ENCODE measurements at regions not wholly inside any gene's neighbourhood (a gene's known extent, or its start where the extent isn't known, plus 50 kb on each side); places are given as distances from the start of the nearest gene placed in this dataset.

DNA sequence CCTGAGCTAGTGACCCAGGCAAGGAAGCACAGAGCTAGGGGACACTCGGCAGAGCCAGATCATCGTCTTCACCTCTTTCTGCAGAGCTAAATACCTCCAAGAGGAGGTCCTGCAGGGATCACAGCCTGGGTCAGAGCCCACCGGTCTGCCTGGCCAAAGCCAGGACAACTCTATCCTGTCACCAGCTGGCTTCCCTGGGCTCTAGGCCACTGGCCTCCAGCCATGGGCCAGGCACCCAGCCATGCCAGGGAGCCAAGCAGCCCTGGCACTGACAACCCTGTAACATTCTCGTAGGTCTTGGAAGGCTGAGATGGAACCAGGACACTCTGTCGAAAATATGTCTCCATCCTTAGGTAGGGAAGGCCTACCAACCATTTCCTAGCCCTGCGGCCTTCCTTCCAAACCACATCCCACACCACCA lies 270.1 kb downstream of the BUD13 start:
- H3K4me1 ChIP-seq (ENCODE audit: insufficient read depth) = peaks cover 60% of the 10 kb centered on the region
- no peak overlapping the region for H3K27ac ChIP-seq (ENCODE audit: low read depth)
- DNase-seq (ENCODE audit: low spot score) = no peak
- no peaks in the 10 kb centered on the region for H3K36me3 Mint-ChIP-seq (ENCODE audit: low read depth)
- H2AFZ ChIP-seq = no peak overlapping the region
- H3K4me1 Mint-ChIP-seq = peaks cover 51% of the 10 kb centered on the region
- H3K9me3 Mint-ChIP-seq = no peaks in the 10 kb centered on the region
- H3K4me2 ChIP-seq = no peak overlapping the region
- peaks cover 11% of the 10 kb centered on the region for H3F3A ChIP-seq (replicated peaks; ENCODE audit: low read depth)
- no peak overlapping the region for H3K4me3 ChIP-seq
- no peaks in the 10 kb centered on the region for H4K20me1 ChIP-seq (replicated peaks; ENCODE audit: insufficient read depth)
- no peaks in the 10 kb centered on the region for H3K79me2 ChIP-seq (replicated peaks; ENCODE audit: insufficient read depth)
- peaks cover 24% of the 10 kb centered on the region for H3K27me3 Mint-ChIP-seq (ENCODE audit: insufficient read depth, low read depth, poor library complexity)
- 0 out of 2 replicates have a peak, but pooled peaks cover 7% of the 10 kb centered on the region for H3K9me2 ChIP-seq (ENCODE audit: insufficient read depth)
- no peak overlapping the region for H3K4me3 Mint-ChIP-seq
- H3K27ac Mint-ChIP-seq = no peak overlapping the region
- no peak for ATAC-seq
- TF ChIP-seq NANOG (IDR thresholded peaks at IDR 0.05; ENCODE audit: borderline replicate concordance) = no peak
- TF ChIP-seq POLR2AphosphoS5 (IDR thresholded peaks at IDR 0.05; ENCODE audit: low read depth) = no peak
- no peak for TF ChIP-seq EZH2phosphoT487 (IDR thresholded peaks at IDR 0.05; ENCODE audit: unreplicated experiment)
- TF ChIP-seq ZNF114 (CRISPR knock-in tag; IDR thresholded peaks at IDR 0.05) = no peak
- H3K27me3 ChIP-seq (ENCODE audit: insufficient read depth) = peaks cover 39% of the 10 kb centered on the region
- no peaks in the 10 kb centered on the region for H3K36me3 ChIP-seq (ENCODE audit: insufficient read depth)

GRCh38 chr11:116501728-116502127 lies 271.1 kb downstream of the BUD13 start:
- Histone ChIP-seq H3K27ac (ENCODE audit: low read depth) (no peak overlapping the region), H3F3A (replicated peaks; ENCODE audit: low read depth) (peaks cover 11% of the 10 kb centered on the region), H3K4me3 (peak overlapping the region; percentile 51), H3K4me2 (peak overlapping the region; percentile 80), H3K4me1 (ENCODE audit: insufficient read depth) (peaks cover 58% of the 10 kb centered on the region), H3K9me2 (ENCODE audit: insufficient read depth) (0 out of 2 replicates have a peak, but pooled peaks cover 7% of the 10 kb centered on the region), H3K27me3 (ENCODE audit: insufficient read depth) (peaks cover 39% of the 10 kb centered on the region), H4K20me1 (replicated peaks; ENCODE audit: insufficient read depth) (no peaks in the 10 kb centered on the region), H2AFZ (no peak overlapping the region), H3K36me3 (ENCODE audit: insufficient read depth) (no peaks in the 10 kb centered on the region), H3K79me2 (replicated peaks; ENCODE audit: insufficient read depth) (no peaks in the 10 kb centered on the region)
- DNase-seq (ENCODE audit: low spot score) (no peak), ATAC-seq (no peak)
- Mint-ChIP-seq H3K9me3 (no peaks in the 10 kb centered on the region), H3K4me1 (peaks cover 51% of the 10 kb centered on the region), H3K36me3 (ENCODE audit: low read depth) (no peaks in the 10 kb centered on the region), H3K27ac (no peak overlapping the region), H3K4me3 (peak overlapping the region; percentile 62; the same call in 2 of the 3 replicates), H3K27me3 (ENCODE audit: insufficient read depth, low read depth, poor library complexity) (peaks cover 22% of the 10 kb centered on the region)
- TF ChIP-seq ETS1 (IDR thresholded peaks at IDR 0.05) (no peak), POLR2AphosphoS5 (IDR thresholded peaks at IDR 0.05; ENCODE audit: low read depth) (no peak), EZH2phosphoT487 (IDR thresholded peaks at IDR 0.05; ENCODE audit: unreplicated experiment) (no peak), ZNF114 (CRISPR knock-in tag; IDR thresholded peaks at IDR 0.05) (no peak), CREB1 (CRISPR knock-in tag; IDR thresholded peaks at IDR 0.05; ENCODE audit: low read depth) (no peak), STAT1 (IDR thresholded peaks at IDR 0.05; ENCODE audit: unreplicated experiment) (no peak), EZH2 (IDR thresholded peaks at IDR 0.05; ENCODE audit: low read depth, unreplicated experiment) (no peak), NANOG (IDR thresholded peaks at IDR 0.05; ENCODE audit: borderline replicate concordance) (no peak)
- TF ChIP-seq, protein P1, sequence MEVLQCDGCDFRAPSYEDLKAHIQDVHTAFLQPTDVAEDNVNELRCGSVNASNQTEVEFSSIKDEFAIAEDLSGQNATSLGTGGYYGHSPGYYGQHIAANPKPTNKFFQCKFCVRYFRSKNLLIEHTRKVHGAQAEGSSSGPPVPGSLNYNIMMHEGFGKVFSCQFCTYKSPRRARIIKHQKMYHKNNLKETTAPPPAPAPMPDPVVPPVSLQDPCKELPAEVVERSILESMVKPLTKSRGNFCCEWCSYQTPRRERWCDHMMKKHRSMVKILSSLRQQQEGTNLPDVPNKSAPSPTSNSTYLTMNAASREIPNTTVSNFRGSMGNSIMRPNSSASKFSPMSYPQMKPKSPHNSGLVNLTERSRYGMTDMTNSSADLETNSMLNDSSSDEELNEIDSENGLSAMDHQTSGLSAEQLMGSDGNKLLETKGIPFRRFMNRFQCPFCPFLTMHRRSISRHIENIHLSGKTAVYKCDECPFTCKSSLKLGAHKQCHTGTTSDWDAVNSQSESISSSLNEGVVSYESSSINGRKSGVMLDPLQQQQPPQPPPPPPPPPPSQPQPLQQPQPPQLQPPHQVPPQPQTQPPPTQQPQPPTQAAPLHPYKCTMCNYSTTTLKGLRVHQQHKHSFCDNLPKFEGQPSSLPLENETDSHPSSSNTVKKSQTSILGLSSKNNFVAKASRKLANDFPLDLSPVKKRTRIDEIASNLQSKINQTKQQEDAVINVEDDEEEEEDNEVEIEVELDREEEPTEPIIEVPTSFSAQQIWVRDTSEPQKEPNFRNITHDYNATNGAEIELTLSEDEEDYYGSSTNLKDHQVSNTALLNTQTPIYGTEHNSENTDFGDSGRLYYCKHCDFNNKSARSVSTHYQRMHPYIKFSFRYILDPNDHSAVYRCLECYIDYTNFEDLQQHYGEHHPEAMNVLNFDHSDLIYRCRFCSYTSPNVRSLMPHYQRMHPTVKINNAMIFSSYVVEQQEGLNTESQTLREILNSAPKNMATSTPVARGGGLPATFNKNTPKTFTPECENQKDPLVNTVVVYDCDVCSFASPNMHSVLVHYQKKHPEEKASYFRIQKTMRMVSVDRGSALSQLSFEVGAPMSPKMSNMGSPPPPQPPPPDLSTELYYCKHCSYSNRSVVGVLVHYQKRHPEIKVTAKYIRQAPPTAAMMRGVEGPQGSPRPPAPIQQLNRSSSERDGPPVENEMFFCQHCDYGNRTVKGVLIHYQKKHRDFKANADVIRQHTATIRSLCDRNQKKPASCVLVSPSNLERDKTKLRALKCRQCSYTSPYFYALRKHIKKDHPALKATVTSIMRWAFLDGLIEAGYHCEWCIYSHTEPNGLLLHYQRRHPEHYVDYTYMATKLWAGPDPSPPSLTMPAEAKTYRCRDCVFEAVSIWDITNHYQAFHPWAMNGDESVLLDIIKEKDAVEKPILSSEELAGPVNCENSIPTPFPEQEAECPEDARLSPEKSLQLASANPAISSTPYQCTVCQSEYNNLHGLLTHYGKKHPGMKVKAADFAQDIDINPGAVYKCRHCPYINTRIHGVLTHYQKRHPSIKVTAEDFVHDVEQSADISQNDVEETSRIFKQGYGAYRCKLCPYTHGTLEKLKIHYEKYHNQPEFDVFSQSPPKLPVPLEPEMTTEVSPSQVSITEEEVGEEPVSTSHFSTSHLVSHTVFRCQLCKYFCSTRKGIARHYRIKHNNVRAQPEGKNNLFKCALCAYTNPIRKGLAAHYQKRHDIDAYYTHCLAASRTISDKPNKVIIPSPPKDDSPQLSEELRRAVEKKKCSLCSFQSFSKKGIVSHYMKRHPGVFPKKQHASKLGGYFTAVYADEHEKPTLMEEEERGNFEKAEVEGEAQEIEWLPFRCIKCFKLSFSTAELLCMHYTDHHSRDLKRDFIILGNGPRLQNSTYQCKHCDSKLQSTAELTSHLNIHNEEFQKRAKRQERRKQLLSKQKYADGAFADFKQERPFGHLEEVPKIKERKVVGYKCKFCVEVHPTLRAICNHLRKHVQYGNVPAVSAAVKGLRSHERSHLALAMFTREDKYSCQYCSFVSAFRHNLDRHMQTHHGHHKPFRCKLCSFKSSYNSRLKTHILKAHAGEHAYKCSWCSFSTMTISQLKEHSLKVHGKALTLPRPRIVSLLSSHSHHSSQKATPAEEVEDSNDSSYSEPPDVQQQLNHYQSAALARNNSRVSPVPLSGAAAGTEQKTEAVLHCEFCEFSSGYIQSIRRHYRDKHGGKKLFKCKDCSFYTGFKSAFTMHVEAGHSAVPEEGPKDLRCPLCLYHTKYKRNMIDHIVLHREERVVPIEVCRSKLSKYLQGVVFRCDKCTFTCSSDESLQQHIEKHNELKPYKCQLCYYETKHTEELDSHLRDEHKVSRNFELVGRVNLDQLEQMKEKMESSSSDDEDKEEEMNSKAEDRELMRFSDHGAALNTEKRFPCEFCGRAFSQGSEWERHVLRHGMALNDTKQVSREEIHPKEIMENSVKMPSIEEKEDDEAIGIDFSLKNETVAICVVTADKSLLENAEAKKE (CRISPR knock-in tag; IDR thresholded peaks at IDR 0.05) = no peak
- TF ChIP-seq, protein P2, sequence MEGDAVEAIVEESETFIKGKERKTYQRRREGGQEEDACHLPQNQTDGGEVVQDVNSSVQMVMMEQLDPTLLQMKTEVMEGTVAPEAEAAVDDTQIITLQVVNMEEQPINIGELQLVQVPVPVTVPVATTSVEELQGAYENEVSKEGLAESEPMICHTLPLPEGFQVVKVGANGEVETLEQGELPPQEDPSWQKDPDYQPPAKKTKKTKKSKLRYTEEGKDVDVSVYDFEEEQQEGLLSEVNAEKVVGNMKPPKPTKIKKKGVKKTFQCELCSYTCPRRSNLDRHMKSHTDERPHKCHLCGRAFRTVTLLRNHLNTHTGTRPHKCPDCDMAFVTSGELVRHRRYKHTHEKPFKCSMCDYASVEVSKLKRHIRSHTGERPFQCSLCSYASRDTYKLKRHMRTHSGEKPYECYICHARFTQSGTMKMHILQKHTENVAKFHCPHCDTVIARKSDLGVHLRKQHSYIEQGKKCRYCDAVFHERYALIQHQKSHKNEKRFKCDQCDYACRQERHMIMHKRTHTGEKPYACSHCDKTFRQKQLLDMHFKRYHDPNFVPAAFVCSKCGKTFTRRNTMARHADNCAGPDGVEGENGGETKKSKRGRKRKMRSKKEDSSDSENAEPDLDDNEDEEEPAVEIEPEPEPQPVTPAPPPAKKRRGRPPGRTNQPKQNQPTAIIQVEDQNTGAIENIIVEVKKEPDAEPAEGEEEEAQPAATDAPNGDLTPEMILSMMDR (conservative IDR thresholded peaks at IDR 0.05; ENCODE audit: low read depth in 2 of 2) = no peak
